Endothelial cell of umbilical vein (primary cell): ENCODE measurements at regions not wholly inside any gene's neighbourhood (a gene's known extent, or its start where the extent isn't known, plus 50 kb on each side); places are given as distances from the start of the nearest gene placed in this dataset.

Source experiments
- CTCF ChIP-seq, 2 donors: IDR thresholded peaks; 1 replicate in 1 of 2; 2 replicates in 1 of 2; pipeline ENCODE4 v1.5.1; 2011; ENCODE audit warnings: low read length in 2 of 2, mild to moderate bottlenecking in 2 of 2, moderate library complexity in 2 of 2, control low read depth in 1 of 2, inconsistent platforms in 1 of 2, low read depth in 1 of 2; ENCODE audit not compliant: insufficient read depth in 1 of 2; ENCODE audit errors: extremely low read depth in 1 of 2
- EZH2 ChIP-seq: IDR thresholded peaks from 2 replicates; pipeline ENCODE4 v1.6.1; 2012; ENCODE audit warnings: borderline replicate concordance, low read depth, mild to moderate bottlenecking, moderate library complexity, low read length, inconsistent platforms; ENCODE audit not compliant: severe bottlenecking
- MAX ChIP-seq: IDR thresholded peaks from 2 replicates; pipeline ENCODE4 v1.6.1; 2011; ENCODE audit not compliant: insufficient read depth, insufficient read length
- POLR2A ChIP-seq: IDR thresholded peaks from 2 replicates; pipeline ENCODE4 v1.6.1; 2012; ENCODE audit warnings: low read depth, mild to moderate bottlenecking, control low read depth, low read length
- POLR2AphosphoS5 ChIP-seq: IDR thresholded peaks from 2 replicates; pipeline ENCODE4 v1.6.1; 2012; ENCODE audit warnings: low read depth, mild to moderate bottlenecking, control low read depth, low read length, moderate library complexity; ENCODE audit not compliant: insufficient read depth

DNA sequence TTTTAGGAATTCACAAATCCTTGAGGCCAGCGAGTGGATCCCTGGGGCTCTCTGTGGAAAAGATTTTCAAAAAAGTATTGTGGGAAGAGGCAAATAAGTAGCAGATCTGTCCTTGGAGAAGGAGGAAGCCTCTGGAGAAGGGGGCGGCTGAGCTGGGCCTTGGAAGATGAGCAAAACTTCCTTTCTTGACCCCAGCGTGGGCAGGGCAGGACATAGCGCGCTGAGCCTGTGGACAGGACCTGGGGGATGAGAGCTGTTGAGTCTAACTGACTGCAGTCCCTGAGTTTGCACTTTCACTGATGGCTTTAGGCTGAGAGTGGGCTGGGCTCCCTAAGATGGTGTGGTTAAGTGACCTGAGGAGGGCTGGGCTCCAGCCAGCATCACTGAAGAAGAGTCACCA lies 170.2 kb upstream of the GALNT2 start:
- TF ChIP-seq POLR2A, result no peak
- no peak for TF ChIP-seq CTCF (IDR thresholded peaks at IDR 0.05; ENCODE audit: extremely low read depth in 1 of 2, insufficient read depth in 1 of 2, low read depth in 1 of 2, low read length in 2 of 2)
- no peak for TF ChIP-seq EZH2
- no peak for TF ChIP-seq POLR2AphosphoS5
- no peak for TF ChIP-seq MAX
